WTC11 (cell line): ENCODE measurements at regions not wholly inside any gene's neighbourhood (a gene's known extent, or its start where the extent isn't known, plus 50 kb on each side); places are given as distances from the start of the nearest gene placed in this dataset.

ENCODE experiments used
- ATAC-seq: fragments of 200-7000 bp; cut with Tn5 transposase; 2 replicates; pipeline ENCODE4 v1.10.0; 2021; ENCODE audit warnings: mild to moderate bottlenecking, moderate library complexity
- CTCF ChIA-PET: fragments of 300-600 bp; sonication (Branson Sonifier 250); formaldehyde crosslinking; loops from one replicate; lab custom pipeline; 2021; ENCODE audit warnings: antibody characterized with exemption; lab: Charles Lee
- POLR2A ChIA-PET: fragments of 350-600 bp; sonication (Branson Sonifier 250); formaldehyde crosslinking; loops from one replicate; lab custom pipeline; 2021; ENCODE audit warnings: antibody characterized with exemption; lab: Charles Lee
- DNase-seq: peaks from one replicate; pipeline ENCODE4 v3.0.0; 2021; ENCODE audit warnings: low spot score
- H3K27ac Mint-ChIP-seq: 2 replicates; pipeline ENCODE4 v1.8.0; 2021; ENCODE audit warnings: mixed read lengths
- H3K27me3 Mint-ChIP-seq: 2 replicates; pipeline ENCODE4 v1.8.0; 2021; ENCODE audit warnings: low read depth, mild to moderate bottlenecking, moderate library complexity, mixed read lengths
- H3K36me3 Mint-ChIP-seq: 2 replicates; pipeline ENCODE4 v1.8.0; 2021; ENCODE audit warnings: mixed read lengths
- H3K4me1 Mint-ChIP-seq: 2 replicates; pipeline ENCODE4 v1.8.0; 2022; ENCODE audit warnings: mixed read lengths
- H3K4me3 Mint-ChIP-seq: 2 replicates; pipeline ENCODE4 v1.8.0; 2021; ENCODE audit warnings: mild to moderate bottlenecking, moderate library complexity, mixed read lengths
- H3K9me3 Mint-ChIP-seq: 2 replicates; pipeline ENCODE4 v1.8.0; 2021; ENCODE audit warnings: mixed read lengths
- CTCF ChIP-seq: fragments of 200-600 bp; IDR thresholded peaks from 2 replicates; pipeline ENCODE4 v1.8.0; 2022; ENCODE audit warnings: antibody characterized with exemption
- E2F1 ChIP-seq: sonication (generic); formaldehyde crosslinking; IDR thresholded peaks from 2 replicates; pipeline ENCODE4 v1.8.0; 2022; ENCODE audit warnings: mild to moderate bottlenecking, missing genetic modification reagents
- E2F4 ChIP-seq: sonication (generic); formaldehyde crosslinking; IDR thresholded peaks from 2 replicates; pipeline ENCODE4 v1.8.1; 2022; ENCODE audit warnings: low read depth, mild to moderate bottlenecking, moderate library complexity, missing genetic modification reagents, borderline replicate concordance
- GRHL2 ChIP-seq: fragments of 250-450 bp; sonication (Bioruptor Pico); IDR thresholded peaks from 2 replicates; pipeline ENCODE4 v1.8.0; 2022; ENCODE audit warnings: mild to moderate bottlenecking, moderate library complexity; ENCODE audit not compliant: insufficient replicate concordance, severe bottlenecking
- NR2C2 ChIP-seq: sonication (generic); formaldehyde crosslinking; IDR thresholded peaks from 2 replicates; pipeline ENCODE4 v1.8.0; 2022; ENCODE audit warnings: mild to moderate bottlenecking, missing genetic modification reagents
- NR3C1 ChIP-seq: sonication (generic); formaldehyde crosslinking; conservative IDR thresholded peaks from 2 replicates; pipeline ENCODE4 v1.8.1; 2023; ENCODE audit warnings: low read depth, mild to moderate bottlenecking, missing genetic modification reagents
- SMAD4 ChIP-seq: sonication (generic); formaldehyde crosslinking; IDR thresholded peaks from 2 replicates; pipeline ENCODE4 v1.8.0; 2022; ENCODE audit warnings: mild to moderate bottlenecking, missing genetic modification reagents
- TEAD1 ChIP-seq: sonication (generic); formaldehyde crosslinking; IDR thresholded peaks from 2 replicates; pipeline ENCODE4 v1.8.0; 2022; ENCODE audit warnings: mild to moderate bottlenecking, missing genetic modification reagents
- ZBTB21 ChIP-seq: sonication (generic); formaldehyde crosslinking; IDR thresholded peaks from 2 replicates; pipeline ENCODE4 v1.8.1; 2023; ENCODE audit warnings: mild to moderate bottlenecking, missing genetic modification reagents, borderline replicate concordance
- ZNF396 ChIP-seq: fragments of 250-450 bp; sonication (Bioruptor Pico); IDR thresholded peaks from 2 replicates; pipeline ENCODE4 v1.8.0; 2021; ENCODE audit warnings: mild to moderate bottlenecking, moderate library complexity, borderline replicate concordance
- TF ChIP-seq, protein P1 (sequence below): sonication (generic); formaldehyde crosslinking; IDR thresholded peaks from 2 replicates; pipeline ENCODE4 v1.8.0; 2022; ENCODE audit warnings: mild to moderate bottlenecking, missing genetic modification reagents
- TF ChIP-seq, protein P2 (sequence below): sonication (generic); formaldehyde crosslinking; IDR thresholded peaks from 2 replicates; pipeline ENCODE4 v1.8.1; 2022; ENCODE audit warnings: missing genetic modification reagents, borderline replicate concordance
- TF ChIP-seq, protein P3 (sequence below): fragments of 250-450 bp; sonication (Bioruptor Pico); IDR thresholded peaks from 2 replicates; pipeline ENCODE4 v1.9.0; 2021; ENCODE audit warnings: mild to moderate bottlenecking
- TF ChIP-seq, protein P4 (sequence below): sonication (generic); formaldehyde crosslinking; IDR thresholded peaks from 2 replicates; pipeline ENCODE4 v1.8.0; 2023; ENCODE audit warnings: missing genetic modification reagents, mild to moderate bottlenecking, borderline replicate concordance
- TF ChIP-seq, protein P5 (sequence below): sonication (generic); formaldehyde crosslinking; IDR thresholded peaks from 2 replicates; pipeline ENCODE4 v1.8.0; 2022; ENCODE audit warnings: missing genetic modification reagents
- TF ChIP-seq, protein P6 (sequence below): sonication (generic); formaldehyde crosslinking; IDR thresholded peaks from 2 replicates; pipeline ENCODE4 v1.8.0; 2022; ENCODE audit warnings: mild to moderate bottlenecking, missing genetic modification reagents

- no peaks in the 10 kb centered on the region for H3K9me3 Mint-ChIP-seq
- CTCF ChIA-PET, result no interaction called here
- peaks cover 12% of the 10 kb centered on the region for H3K4me1 Mint-ChIP-seq
- no peak overlapping the region for H3K4me3 Mint-ChIP-seq
- TF ChIP-seq ZBTB21, result no peak
- TF ChIP-seq, protein P1, sequence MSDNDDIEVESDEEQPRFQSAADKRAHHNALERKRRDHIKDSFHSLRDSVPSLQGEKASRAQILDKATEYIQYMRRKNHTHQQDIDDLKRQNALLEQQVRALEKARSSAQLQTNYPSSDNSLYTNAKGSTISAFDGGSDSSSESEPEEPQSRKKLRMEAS (CRISPR knock-in tag), result no peak
- no peak for TF ChIP-seq TEAD1
- TF ChIP-seq, protein P2, sequence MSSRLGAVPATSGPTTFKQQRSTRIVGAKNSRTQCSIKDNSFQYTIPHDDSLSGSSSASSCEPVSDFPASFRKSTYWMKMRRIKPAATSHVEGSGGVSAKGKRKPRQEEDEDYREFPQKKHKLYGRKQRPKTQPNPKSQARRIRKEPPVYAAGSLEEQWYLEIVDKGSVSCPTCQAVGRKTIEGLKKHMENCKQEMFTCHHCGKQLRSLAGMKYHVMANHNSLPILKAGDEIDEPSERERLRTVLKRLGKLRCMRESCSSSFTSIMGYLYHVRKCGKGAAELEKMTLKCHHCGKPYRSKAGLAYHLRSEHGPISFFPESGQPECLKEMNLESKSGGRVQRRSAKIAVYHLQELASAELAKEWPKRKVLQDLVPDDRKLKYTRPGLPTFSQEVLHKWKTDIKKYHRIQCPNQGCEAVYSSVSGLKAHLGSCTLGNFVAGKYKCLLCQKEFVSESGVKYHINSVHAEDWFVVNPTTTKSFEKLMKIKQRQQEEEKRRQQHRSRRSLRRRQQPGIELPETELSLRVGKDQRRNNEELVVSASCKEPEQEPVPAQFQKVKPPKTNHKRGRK (CRISPR knock-in tag), result no peak
- no peak for TF ChIP-seq ZNF396
- TF ChIP-seq, protein P3, sequence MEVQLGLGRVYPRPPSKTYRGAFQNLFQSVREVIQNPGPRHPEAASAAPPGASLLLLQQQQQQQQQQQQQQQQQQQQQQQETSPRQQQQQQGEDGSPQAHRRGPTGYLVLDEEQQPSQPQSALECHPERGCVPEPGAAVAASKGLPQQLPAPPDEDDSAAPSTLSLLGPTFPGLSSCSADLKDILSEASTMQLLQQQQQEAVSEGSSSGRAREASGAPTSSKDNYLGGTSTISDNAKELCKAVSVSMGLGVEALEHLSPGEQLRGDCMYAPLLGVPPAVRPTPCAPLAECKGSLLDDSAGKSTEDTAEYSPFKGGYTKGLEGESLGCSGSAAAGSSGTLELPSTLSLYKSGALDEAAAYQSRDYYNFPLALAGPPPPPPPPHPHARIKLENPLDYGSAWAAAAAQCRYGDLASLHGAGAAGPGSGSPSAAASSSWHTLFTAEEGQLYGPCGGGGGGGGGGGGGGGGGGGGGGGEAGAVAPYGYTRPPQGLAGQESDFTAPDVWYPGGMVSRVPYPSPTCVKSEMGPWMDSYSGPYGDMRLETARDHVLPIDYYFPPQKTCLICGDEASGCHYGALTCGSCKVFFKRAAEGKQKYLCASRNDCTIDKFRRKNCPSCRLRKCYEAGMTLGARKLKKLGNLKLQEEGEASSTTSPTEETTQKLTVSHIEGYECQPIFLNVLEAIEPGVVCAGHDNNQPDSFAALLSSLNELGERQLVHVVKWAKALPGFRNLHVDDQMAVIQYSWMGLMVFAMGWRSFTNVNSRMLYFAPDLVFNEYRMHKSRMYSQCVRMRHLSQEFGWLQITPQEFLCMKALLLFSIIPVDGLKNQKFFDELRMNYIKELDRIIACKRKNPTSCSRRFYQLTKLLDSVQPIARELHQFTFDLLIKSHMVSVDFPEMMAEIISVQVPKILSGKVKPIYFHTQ, result no peak
- TF ChIP-seq SMAD4, result no peak
- no peak for TF ChIP-seq CTCF
- no peak for TF ChIP-seq NR2C2
- TF ChIP-seq NR3C1 (CRISPR knock-in tag), result no peak
- no peak for TF ChIP-seq GRHL2 (CRISPR knock-in tag)
- TF ChIP-seq E2F4, result no peak
- TF ChIP-seq, protein P4, sequence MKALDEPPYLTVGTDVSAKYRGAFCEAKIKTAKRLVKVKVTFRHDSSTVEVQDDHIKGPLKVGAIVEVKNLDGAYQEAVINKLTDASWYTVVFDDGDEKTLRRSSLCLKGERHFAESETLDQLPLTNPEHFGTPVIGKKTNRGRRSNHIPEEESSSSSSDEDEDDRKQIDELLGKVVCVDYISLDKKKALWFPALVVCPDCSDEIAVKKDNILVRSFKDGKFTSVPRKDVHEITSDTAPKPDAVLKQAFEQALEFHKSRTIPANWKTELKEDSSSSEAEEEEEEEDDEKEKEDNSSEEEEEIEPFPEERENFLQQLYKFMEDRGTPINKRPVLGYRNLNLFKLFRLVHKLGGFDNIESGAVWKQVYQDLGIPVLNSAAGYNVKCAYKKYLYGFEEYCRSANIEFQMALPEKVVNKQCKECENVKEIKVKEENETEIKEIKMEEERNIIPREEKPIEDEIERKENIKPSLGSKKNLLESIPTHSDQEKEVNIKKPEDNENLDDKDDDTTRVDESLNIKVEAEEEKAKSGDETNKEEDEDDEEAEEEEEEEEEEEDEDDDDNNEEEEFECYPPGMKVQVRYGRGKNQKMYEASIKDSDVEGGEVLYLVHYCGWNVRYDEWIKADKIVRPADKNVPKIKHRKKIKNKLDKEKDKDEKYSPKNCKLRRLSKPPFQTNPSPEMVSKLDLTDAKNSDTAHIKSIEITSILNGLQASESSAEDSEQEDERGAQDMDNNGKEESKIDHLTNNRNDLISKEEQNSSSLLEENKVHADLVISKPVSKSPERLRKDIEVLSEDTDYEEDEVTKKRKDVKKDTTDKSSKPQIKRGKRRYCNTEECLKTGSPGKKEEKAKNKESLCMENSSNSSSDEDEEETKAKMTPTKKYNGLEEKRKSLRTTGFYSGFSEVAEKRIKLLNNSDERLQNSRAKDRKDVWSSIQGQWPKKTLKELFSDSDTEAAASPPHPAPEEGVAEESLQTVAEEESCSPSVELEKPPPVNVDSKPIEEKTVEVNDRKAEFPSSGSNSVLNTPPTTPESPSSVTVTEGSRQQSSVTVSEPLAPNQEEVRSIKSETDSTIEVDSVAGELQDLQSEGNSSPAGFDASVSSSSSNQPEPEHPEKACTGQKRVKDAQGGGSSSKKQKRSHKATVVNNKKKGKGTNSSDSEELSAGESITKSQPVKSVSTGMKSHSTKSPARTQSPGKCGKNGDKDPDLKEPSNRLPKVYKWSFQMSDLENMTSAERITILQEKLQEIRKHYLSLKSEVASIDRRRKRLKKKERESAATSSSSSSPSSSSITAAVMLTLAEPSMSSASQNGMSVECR (CRISPR knock-in tag), result no peak
- TF ChIP-seq E2F1, result no peak
- TF ChIP-seq, protein P5, sequence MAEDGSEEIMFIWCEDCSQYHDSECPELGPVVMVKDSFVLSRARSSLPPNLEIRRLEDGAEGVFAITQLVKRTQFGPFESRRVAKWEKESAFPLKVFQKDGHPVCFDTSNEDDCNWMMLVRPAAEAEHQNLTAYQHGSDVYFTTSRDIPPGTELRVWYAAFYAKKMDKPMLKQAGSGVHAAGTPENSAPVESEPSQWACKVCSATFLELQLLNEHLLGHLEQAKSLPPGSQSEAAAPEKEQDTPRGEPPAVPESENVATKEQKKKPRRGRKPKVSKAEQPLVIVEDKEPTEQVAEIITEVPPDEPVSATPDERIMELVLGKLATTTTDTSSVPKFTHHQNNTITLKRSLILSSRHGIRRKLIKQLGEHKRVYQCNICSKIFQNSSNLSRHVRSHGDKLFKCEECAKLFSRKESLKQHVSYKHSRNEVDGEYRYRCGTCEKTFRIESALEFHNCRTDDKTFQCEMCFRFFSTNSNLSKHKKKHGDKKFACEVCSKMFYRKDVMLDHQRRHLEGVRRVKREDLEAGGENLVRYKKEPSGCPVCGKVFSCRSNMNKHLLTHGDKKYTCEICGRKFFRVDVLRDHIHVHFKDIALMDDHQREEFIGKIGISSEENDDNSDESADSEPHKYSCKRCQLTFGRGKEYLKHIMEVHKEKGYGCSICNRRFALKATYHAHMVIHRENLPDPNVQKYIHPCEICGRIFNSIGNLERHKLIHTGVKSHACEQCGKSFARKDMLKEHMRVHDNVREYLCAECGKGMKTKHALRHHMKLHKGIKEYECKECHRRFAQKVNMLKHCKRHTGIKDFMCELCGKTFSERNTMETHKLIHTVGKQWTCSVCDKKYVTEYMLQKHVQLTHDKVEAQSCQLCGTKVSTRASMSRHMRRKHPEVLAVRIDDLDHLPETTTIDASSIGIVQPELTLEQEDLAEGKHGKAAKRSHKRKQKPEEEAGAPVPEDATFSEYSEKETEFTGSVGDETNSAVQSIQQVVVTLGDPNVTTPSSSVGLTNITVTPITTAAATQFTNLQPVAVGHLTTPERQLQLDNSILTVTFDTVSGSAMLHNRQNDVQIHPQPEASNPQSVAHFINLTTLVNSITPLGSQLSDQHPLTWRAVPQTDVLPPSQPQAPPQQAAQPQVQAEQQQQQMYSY (CRISPR knock-in tag), result no peak
- TF ChIP-seq, protein P6, sequence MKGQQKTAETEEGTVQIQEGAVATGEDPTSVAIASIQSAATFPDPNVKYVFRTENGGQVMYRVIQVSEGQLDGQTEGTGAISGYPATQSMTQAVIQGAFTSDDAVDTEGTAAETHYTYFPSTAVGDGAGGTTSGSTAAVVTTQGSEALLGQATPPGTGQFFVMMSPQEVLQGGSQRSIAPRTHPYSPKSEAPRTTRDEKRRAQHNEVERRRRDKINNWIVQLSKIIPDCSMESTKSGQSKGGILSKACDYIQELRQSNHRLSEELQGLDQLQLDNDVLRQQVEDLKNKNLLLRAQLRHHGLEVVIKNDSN (CRISPR knock-in tag), result no peak
- H3K27me3 Mint-ChIP-seq, result no peaks in the 10 kb centered on the region
- H3K27ac Mint-ChIP-seq, result no peak overlapping the region
- no peaks in the 10 kb centered on the region for H3K36me3 Mint-ChIP-seq
- POLR2A ChIA-PET, result no interaction called here
- DNase-seq (no peak), ATAC-seq (no peak)
Measured at GRCh38 chr7:84669177-84669732, 474.7 kb upstream of the SEMA3A start.
